ENCODE measurements at regions not wholly inside any gene's neighbourhood (a gene's known extent, or its start where the extent isn't known, plus 50 kb on each side); places are given as distances from the start of the nearest gene placed in this dataset.

- TF ChIP-seq EP300 (IDR thresholded peaks at IDR 0.05): no peak
- TF ChIP-seq POLR2A (IDR thresholded peaks at IDR 0.05; ENCODE audit: low read depth): no peak
- TF ChIP-seq CTCF (IDR thresholded peaks at IDR 0.05): no peak
These were observed 60.3 kb downstream of the ACTBL2 start for GRCh38 chr5:57422341-57422740.
